GM21619 (cell line): ENCODE measurements at regions not wholly inside any gene's neighbourhood (a gene's known extent, or its start where the extent isn't known, plus 50 kb on each side); places are given as distances from the start of the nearest gene placed in this dataset.
"Not testable (repeated sequence)": the region's sequence is repeated elsewhere in the genome, so short reads cannot be mapped to it uniquely, and the experiment has no call there.

Experiments used
- ATAC-seq: cut with Tn5 transposase; IDR thresholded peaks from one replicate; pipeline ENCODE4 v1.9.1; 2021; ENCODE audit not compliant: unreplicated experiment

DNA sequence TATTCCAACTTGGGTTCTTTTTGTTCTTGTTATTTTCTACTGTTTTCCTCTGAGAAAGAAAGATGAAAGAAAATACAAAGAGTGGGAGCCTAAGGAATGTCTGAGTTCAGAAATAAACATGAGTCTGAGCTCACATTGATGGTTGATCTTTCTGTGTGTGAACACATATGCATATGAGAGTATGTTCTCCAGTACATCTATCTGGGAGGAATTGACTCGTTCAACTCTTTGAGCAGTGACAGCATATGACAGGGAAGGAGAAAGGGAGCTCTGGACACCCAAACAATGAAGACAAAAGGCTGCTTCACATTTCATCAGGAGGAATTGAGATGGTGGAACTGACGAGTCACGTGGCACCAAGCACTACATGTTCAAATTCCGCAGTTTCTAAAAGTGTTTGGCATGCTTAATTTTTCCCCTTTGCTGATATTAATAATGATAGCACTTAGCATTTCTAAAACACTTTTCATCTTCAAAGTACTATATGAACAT lies 229.8 kb upstream of the ACVR2A start:
- no peak for ATAC-seq

- ATAC-seq: no peak
Measured at GRCh38 chr2:147614471-147614870, 230.4 kb upstream of the ACVR2A start.

DNA sequence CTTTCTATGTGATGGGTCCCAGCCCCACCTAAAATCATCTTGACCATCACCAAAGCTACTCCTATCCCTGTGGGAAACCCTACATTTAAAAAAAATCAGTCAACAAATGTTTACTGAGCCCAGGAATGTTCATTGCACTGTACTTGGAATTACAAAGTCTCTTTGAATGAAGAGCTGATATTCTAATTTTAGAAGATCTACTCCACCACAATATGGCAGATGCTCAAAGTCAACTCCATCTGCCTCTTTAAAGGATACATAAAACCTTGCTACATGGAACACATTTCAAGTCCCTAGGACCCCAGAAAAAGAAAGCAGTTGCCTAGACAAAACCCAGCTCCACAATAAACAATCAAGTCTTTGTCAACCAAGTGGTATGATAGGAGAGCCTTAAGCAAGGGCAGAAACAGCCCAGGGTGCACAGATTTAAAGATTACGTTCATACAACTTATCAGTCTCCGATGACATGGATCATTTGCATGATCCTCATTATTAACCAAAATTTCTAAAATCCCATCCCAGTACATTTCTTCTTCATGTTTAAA lies 234.3 kb upstream of the ACVR2A start:
- ATAC-seq: no peak

DNA sequence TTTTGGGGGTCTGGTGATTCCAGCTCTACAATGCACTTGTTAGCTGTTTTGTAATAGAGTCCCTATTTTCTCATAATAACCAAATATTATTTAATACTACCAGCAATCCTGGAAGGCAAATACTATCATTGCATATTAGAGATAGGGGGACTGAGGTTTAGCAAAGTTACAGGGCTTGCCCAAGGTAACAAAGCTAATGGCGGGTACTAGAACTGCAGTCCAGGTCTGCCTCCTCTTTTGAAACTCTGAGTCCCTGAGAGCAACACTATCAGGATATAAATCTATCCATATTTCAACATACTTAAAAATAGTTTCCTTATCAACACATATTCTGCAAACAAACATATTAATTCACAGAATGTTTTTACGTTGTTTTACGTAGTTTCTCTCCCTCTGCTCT lies 235.5 kb upstream of the ACVR2A start:
- no peak for ATAC-seq

GRCh38 chr2:147607379-147607778 lies 237.4 kb upstream of the ACVR2A start:
- no peak for ATAC-seq

- ATAC-seq: no peak
Measured at GRCh38 chr2:147603876-147604275, 241.0 kb upstream of the ACVR2A start.

DNA sequence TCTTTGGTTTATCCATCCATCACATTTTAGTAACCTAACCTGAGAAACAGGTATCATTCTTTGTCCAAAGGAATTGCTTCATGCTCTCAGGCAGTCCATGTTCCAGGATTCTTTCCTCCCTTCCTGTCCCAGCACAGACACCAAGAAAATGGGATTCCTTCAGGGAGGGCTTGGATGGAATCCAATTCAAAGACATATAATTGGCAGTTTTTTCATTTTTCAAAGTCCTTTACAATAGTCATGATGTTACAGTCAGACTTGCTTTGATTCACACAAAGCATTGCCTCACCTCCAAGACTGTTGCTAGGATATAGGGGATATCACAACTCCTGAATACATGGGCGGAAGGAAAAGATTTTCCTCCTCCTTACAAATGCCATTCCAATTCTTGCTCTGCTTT lies 241.4 kb upstream of the ACVR2A start:
- ATAC-seq: no peak

DNA sequence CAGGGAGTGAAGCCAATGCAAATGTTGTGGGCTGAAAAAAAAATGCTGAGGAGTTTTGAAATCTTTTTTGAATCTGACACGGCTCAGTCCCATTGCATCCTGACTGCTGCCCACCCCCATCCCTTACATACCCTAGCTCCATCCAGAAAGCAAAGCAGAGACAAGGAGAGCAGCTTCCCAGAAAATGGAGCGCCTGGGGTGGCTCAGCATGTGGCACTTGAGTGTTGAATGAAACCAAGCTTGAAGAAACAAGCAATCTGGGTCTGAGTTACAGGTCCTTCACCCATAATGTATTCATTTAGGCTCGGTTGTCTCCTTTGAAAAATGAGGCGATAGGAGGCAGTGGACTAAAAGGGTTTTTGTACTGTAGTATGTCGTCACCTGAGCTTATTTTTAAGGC lies 244.2 kb upstream of the ACVR2A start:
- no peak for ATAC-seq

DNA sequence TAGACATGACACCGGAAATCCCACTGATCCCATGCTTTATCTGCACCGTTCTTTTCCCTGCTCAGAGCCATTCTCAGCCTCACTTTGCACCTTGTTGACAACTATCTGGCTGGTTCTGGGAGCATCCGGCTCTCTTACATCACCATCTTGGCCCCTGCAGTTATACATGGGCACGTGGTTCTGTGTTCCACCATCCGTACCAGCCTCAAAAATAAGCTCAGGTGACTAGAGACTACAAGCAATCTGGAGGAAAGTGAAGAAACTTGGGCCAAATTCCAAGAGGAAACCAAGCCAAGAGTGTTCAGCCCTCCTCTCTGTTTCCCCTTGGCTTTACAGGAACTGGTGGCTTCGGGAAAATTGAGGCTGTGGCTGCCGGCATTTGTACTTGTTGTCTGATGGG lies 244.6 kb upstream of the ACVR2A start:
- ATAC-seq: no peak

GRCh38 chr2:147595200-147595599 lies 249.6 kb upstream of the ACVR2A start:
- ATAC-seq: no peak

DNA sequence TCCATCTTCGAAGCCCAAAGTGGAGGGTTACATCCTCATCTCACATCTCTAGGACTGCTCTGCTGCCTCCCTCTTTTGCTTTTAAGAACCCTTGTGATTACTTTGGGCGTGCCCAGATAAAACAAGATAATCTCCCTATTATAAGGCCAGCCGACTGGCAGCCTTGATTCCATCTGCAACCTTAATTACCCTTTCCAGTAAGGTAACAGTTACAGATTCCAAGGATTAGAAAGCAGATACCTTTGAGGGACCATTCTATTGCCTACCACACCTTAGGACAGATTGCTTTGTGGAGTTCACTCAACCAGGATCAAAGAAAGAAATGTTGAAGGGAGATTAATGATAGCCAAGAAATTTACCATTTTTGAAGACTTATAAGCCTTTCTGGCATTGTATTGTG lies 250.8 kb upstream of the ACVR2A start:
- ATAC-seq: no peak

GRCh38 chr2:147592784-147593183 lies 252.0 kb upstream of the ACVR2A start:
- not testable (repeated sequence) for ATAC-seq

DNA sequence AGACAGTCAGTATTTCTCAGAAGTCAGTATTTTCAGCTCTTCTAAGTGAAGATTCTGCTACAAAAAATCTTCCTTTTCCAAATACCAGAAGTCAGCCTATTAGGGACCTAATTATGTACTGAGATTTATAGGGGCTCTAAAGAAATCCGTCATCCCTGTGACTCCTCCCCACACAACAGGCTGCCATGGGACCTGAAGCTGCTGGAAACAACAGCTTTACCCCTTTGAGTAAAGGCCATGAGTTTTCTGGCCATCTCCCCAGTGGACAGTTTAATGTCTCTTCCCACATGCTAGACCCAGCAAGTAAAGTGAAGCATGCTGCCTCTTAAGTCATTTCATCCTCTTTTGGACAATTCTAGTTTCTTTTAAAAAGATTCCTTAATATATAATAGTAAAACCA lies 255.7 kb upstream of the ACVR2A start:
- ATAC-seq: no peak

GRCh38 chr2:147588191-147588590 lies 256.6 kb upstream of the ACVR2A start:
- ATAC-seq: no peak

- no peak for ATAC-seq
Measured at GRCh38 chr2:147578529-147578928, 266.3 kb upstream of the ACVR2A start.

- ATAC-seq: no peak
Measured at GRCh38 chr2:147577998-147578380, 266.8 kb upstream of the ACVR2A start.

DNA sequence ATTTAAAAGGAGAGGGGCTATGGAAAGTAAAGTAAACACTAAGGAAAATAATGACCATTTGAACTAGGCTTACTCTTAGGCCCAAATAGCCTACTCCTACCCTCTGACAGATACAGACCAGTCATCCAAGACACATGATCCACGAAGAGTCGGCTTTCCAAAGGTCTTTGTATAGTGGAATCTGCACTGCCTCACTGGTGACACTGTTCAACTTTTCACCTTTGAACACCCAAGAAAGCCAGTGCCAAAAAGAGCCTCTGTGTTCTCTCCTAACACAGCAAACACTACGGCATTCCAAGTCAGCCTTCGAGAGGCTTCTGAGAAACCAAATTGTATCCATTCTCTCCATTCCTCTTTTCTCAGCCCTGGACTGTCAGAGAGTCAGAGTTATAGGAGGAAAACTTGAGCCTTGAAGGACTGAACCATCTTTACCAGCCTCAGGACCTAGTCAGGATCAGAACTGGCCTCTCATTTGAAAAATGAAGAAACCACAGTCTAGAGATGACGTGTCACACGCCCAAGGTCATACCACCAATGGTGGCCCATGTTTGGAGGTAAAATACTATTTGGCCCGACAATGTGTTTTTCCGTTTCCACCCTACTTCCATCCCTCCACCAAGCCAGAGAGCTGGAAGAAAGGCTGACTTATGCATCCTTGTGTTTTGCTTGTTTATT lies 267.4 kb upstream of the ACVR2A start:
- no peak for ATAC-seq

- ATAC-seq: no peak
Measured at GRCh38 chr2:147575106-147575505, 269.7 kb upstream of the ACVR2A start.

DNA sequence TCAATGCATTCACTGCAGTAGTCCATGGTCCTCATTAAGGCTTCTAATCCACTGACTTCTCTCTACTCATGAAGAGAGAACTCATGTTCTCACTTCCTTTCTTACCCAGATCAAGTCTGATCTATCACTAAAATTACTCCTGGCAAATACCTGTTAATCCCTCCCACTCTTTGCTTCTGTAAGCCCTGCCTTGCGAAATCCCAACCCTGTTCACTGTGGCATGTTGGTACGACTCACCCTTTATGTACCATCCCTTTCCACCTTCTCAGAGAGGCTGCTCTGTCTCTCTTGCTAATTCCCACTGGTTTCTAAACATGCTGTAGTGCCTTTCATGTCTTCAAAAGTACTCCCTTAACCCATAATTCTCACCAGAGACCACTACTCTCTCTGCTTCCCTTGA lies 272.2 kb upstream of the ACVR2A start:
- ATAC-seq: no peak

- no peak for ATAC-seq
Measured at GRCh38 chr2:147569426-147569825, 275.4 kb upstream of the ACVR2A start.

DNA sequence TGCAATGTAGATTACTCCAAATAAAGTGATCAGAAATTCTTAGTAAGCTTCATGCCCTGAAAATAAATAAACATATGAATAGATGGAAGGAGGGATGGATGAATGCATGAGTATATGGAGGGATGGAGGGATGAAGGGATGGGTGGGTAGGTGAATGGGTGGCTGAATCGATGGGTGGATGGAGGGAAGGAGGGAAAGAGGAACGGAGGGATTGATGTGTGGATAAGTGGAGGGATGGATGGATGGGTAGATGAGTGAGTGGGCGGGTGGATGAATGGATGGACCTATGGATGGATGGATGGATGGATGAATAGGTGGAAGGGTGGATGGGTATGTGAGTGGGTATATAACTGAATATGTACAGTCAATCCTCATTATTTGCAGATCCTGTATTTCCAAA lies 276.7 kb upstream of the ACVR2A start:
- no peak for ATAC-seq

GRCh38 chr2:147567136-147567535 lies 277.7 kb upstream of the ACVR2A start:
- ATAC-seq: no peak
